ENCODE measurements at regions not wholly inside any gene's neighbourhood (a gene's known extent, or its start where the extent isn't known, plus 50 kb on each side); places are given as distances from the start of the nearest gene placed in this dataset.
"Not testable (repeated sequence)": the region's sequence is repeated elsewhere in the genome, so short reads cannot be mapped to it uniquely, and the experiment has no call there.

DNA sequence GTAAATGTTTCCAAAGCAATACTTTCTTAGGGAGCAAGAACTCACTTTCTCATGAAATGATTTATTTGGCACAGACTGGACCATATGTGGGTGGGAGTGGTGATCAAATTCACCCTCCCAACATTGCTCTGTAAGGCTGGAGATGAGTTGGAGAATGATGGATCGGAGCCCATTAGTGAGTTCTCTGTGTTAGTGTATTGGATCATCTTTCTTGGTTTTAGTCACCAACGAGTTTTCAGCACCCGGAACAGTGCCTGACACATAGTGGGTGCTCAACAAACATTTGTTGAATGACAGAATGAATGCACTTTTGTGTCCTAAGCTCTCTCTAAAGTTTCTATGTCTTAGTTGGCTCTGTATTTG is 104.5 kb upstream of the FAM20A start:
- no peak for DNase-seq (ENCODE audit: low read depth in 2 of 3, low spot score in 2 of 3)

DNA sequence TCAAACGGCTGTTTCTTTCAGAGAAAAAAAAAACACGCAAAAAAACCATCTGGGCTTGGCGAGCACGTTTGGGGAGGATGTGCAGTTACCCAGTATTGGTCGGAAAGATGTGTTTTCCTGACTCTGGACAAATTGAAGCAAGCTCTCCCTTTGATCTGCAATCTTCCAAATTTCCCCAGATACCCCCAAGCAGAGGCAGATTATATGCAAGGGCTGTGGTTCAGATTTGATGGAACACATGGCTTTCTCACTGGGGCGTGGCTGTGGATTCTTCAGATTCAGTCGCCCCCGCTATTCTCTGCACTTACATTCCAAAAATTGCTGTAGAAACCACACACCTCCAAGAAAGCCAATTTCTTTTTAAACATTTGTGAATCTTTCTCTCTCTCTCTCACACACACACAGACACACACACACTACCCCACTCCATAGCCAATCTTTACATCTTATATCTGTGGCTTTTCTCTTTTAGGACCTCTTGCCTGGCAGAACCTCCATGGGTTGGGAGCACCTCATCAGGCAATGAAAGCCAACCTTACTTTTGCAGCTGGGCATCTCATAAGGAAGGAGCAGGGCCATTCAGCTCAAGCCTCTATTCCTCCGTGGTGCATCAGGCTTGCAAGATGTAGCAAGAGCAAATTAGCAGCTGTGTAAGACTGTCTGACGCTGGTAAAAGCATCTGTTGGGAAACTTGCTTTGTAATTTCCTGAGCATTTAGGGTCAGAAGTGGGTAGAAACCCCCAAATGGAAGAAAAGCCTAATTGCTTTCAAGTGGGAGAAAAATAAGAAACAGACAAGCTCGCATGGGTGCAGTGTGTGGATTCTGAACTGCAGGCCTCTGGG is 103.9 kb upstream of the FAM20A start:
- DNase-seq (ENCODE audit: low read depth in 2 of 3, low spot score in 2 of 3) = no peak

DNA sequence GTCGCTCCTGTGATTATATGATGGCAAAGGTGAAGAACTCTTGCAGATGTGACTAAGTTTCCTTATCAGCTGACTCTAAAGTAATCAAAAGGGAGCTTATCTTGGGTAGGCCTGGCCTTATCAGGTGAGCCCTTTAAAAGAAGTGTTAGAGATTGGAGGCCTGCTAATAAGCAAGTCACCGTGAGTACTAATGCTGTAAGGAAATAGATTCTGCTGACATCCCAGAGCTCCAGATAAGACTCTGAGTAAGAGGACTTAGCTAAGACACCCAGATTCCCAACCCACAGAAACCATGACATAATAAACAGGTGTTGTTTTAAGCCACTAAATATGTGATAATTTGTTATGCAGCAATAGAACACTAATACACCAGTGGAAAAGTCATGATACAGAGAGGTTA is 99.9 kb upstream of the FAM20A start:
- DNase-seq (ENCODE audit: low read depth in 2 of 3, low spot score in 2 of 3) = no peak

DNA sequence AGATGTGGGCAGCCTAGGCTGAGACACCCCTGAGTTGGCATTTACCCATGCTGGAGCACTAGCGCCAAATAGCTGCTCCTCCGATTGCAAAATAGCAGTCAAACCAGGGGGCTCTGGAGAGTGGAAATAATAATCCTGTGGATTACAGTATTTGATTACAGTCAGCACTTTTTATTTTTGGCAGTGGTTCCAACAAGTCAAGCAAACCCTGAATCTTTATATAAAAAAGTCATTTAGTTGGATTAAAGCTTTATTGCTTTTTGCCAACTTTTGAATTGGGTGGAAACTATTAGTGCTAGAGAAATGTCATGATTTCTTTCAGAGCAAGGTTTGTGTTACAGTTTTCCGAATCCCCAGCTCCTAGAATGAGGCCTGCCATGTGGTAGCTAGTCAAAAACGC is 99.3 kb upstream of the FAM20A start:
- DNase-seq (ENCODE audit: low read depth in 2 of 3, low spot score in 2 of 3) = no peak

DNA sequence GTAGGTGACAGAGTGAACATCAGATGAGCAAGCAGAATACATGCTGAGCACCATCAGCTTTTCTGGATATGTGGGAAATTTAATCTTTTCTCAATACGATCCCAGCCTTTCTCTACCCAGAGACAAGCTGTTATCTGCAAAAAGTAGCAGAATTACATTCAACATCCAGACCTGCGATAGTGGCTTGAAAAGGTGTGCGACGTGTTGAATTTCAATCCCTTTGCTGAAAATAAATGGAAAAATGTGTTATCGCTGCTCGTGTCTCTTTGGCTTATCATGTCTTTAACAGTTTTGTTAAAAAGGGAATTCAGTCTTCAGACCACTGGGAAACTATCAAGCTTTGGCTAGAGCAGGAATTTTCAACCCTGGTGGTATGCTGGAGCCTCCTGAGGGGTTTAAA is 98.8 kb upstream of the FAM20A start:
- no peak for DNase-seq (ENCODE audit: low read depth in 2 of 3, low spot score in 2 of 3)

DNA sequence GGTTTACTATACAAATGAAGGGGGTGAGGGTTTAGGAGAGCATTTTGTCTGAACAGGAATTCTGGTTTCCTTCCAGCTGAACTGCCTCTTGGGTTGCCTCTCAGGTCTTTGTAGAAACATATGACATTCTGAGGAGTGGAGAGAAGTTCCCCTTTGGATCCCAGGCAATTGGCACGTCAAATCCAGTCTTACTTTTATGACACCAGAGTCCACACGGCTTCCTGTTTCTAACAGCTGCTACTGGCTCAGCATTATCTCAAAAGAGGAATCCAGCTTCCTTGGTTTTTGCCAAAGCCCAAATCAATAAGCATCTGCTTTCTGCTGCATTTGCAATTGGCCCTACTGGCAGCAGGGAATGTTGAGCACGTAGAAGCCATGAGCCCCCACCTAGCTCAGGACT is 97.6 kb upstream of the FAM20A start:
- no peak for DNase-seq (ENCODE audit: low read depth in 2 of 3, low spot score in 2 of 3)

DNA sequence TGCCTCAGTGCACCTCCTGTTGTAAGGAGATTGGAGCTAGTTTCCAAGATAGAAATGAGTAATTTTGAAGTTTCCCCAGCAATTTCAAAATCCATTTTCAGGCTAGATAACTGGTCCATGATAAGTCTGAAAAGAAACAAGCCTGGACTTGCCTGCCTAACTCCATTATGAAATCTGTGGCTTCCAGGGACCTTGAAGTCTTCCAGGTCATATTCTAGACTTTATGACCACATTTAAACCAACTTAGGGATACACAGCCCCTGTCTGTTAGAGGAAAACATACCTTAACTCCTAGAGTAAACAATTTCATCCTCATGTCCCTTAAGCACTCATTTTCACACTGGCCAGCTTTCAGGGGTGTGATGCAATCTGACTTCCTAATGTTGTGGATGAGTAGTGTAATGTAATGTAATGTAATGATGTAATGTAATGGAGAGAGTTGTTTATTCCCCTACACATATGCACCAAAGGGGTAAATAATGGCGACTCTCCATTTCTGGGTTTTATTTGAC is 96.7 kb upstream of the FAM20A start:
- DNase-seq (ENCODE audit: low read depth in 2 of 3, low spot score in 2 of 3) = no peak

DNA sequence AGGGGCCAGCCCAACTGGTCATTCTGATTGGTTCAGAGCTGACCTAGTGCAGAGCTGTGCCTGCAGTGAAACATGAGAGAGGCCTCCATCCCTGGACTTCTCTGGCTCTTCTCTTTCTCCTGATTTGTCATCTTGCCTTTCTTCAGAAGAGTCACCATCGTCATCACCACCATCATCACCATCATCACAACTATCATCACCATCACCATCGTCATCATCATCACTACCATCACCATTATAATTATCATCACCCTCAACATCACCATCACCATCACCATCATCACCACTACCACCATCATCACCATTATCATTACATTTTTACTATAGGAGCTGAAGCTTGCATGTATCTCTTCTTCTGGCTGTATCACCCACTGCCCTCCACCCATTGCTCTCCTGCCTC is 94.5 kb upstream of the FAM20A start:
- no peak for DNase-seq (ENCODE audit: low read depth in 2 of 3, low spot score in 2 of 3)

DNA sequence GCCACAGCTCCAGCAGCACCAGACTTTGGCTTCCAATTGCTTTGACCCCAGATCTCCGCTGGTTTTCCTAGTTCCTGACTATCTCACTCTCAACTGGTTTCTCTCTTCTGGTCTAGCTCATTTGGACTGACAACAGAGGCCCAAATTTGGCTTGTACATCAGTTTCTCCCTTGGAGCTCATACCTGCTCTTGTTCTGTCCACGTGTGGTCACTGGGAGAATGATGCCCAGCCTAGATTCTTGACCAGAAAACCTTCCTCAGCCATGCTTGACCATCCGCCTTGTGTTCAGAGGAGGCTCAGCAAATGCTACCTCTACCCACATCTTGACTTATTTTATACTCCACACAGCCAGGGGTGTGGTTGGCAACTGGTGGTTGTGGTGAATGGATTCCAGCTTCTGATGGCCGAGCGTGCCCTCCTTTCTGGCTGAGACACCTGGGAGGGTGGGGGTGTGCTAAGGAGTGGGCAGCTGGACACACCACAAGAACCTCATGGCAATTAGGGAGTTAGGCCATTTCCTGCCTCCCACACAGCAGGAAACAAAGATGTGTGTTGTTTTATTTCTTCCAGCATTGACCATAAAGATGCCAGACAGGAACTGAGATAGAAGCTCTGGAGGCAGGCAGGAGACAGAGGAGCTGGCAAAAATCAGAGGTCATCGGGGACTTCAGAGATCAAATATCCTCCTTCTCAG is 93.8 kb upstream of the FAM20A start:
- no peak for DNase-seq (ENCODE audit: low read depth in 2 of 3, low spot score in 2 of 3)

DNA sequence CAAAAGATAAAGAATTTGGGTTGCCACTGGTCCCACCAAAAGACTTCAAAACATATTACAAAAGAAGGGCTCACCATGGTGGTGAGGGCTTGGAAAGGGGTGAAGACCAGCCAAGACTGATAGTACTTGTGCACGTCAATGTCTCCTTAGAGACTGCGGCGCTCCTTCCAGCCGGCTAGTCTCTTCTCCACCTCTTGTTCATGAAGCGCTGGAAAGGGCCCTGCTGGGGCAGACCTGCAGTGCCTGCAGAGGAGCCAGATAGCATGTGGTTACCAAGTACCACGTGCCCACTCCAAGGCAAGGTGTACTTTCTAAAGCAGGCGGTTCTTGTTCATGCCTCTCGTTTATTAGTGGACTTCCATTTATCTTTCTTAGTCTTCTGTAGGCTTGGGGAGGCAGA is 92.7 kb upstream of the FAM20A start:
- DNase-seq (ENCODE audit: low read depth in 2 of 3, low spot score in 2 of 3) = no peak

DNA sequence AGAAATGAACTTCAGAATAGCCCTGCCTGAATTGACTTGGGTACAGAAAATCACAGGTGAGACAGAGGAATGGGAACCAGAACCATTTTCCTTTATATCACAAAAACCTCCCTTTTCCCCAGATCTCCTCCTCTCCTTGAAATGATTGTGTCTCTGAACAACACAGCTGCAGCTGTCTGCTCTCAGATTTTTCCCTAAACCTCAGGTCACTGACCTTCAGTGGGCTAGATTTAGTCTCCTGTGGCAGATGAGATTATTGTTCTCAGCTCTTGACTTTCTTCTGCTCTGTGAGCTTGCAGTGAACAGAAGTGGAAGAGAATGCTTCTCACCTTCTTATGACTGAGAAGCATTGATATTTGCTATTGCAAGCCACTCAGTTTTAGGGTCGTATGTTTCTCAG is 92.3 kb upstream of the FAM20A start:
- DNase-seq (ENCODE audit: low read depth in 2 of 3, low spot score in 2 of 3) = no peak

DNA sequence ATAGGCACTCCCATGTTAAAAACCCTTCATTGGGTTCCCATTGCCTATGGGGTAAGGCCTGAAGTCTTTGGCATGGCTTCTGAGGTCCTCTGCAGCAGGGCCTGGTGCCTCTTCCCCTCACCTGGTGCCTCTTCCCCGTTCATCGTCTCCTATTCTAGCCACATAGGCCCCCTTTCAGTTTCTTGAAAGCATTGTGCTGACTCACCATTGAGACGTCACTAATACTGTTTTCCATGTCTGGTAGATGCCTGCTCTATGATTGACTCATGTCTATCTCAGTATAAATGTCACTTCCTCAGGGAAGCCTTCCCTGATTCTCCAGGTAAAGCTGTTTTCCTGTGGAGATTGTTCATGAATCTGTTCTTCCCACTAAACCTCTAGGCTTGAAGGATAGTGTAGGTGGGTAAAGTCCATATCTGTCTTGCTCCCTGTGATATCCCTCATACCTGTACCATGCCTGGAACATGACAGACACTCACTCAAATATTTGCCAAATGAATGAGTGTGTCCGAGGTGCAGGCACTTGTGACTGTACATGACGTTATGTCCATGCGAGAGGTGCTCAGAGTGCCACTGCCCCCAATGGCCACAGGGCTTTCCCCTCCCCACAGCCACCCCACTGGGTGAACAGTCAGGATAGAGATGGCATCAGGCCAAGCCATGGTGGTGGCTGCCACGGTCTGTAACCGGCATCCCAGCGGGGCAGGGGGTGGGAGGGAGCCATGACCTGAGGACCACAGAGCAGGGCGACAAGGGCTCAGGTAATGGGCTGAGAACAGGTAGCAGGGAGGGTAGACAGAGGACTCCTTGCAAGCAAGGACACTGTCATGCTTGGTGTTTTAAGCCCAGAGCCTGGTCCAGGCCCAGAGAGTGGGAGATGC is 85.2 kb upstream of the FAM20A start:
- DNase-seq (ENCODE audit: low read depth in 2 of 3, low spot score in 2 of 3) = no peak

DNA sequence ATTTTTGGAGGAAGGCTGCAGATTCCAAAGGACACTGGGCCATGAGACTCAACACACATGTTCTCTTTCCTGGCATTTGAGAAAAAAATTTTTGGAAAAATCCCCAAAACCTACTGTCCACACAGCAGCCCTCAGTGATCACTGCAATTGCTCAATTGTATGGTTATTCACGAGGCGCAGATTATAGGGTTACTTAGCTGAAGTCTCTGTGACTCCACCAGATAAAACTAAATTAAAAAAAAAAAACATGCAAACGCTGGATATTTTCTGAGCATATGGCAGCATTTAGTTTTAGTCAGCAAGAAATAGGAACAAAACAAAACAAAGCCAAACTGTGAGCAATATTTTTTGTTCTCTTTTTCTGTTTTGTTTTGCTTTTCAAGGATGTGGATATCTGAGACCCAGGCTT is 83.8 kb upstream of the FAM20A start:
- no peak for DNase-seq (ENCODE audit: low read depth in 2 of 3, low spot score in 2 of 3)

DNA sequence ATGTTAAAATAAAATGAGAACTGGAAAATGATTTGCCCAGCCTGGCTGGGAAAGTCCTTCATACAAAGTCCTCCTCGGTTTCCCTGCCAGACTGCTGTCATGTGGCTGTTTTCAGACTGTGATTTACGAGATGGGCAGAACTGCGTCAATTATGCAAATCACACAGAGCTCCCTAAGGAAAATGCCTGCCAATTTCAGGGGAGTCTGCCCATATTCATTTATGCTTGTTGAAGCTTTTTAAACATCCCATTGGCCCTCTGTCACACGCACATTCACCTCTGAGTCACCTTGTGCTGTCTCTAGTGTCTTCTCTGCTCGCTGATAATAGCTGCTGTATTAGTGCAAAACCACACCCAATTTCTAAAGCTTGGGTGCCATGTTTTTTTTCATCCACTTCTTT is 81.7 kb upstream of the FAM20A start:
- DNase-seq (ENCODE audit: low read depth in 2 of 3, low spot score in 2 of 3) = no peak

DNA sequence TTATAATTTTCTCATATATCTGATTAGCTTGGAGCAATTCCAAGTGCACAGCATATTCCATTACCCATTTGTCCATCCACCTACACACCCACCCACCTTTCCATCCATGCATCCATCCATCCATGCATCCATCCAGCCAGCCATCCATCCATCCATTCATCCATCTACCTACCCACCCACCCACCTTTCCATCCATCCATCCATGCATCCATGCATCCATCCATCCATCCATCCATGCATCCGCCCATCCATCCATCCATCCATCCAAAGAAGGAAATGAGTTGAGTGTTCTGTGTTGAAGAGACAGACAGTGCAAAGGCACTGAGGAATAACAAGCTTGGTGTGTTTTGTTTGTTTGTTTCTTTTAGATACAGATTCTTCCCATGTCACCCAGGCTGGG is 78.7 kb upstream of the FAM20A start:
- DNase-seq (ENCODE audit: low read depth in 2 of 3, low spot score in 2 of 3) = no peak

DNA sequence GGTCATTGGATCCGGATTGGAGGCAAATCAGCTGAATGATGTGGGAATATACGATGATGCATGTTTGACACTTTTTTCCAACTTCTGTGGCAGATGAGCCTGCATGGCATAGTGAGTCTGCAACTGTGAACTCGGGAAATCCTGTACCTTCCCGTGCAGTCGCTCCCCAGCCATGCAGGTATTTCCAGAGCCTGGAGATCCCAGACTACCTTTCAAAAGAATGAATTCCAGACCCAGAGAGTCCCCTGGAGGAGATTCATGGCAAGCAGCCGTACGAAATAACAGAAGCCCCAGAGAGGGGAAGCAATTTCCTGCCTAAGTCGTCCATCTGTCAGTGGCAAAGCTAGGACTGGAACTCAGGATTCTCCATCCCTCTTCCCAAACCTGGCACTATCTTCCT is 75.7 kb upstream of the FAM20A start:
- no peak for DNase-seq (ENCODE audit: low read depth in 2 of 3, low spot score in 2 of 3)

DNA sequence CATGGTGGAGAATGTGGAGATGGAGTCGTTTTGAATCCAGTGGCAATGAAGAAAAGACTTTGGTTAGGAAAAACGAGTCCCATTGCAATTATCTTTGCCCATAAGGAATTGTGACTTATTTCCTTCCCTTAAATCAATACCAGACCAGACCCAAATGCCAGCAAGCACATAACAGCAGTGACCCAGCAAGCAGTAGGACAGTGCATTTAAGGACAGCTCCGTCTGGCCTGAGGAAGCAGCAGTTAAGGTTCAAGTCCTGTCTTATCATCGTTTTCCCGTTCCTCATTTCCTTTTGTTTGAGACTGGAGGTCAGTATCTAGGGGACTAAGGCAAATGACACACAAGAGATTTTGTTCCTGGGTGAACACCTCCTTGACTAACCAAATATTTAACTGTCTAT is 74.6 kb upstream of the FAM20A start:
- DNase-seq (ENCODE audit: low read depth in 2 of 3, low spot score in 2 of 3) = no peak

DNA sequence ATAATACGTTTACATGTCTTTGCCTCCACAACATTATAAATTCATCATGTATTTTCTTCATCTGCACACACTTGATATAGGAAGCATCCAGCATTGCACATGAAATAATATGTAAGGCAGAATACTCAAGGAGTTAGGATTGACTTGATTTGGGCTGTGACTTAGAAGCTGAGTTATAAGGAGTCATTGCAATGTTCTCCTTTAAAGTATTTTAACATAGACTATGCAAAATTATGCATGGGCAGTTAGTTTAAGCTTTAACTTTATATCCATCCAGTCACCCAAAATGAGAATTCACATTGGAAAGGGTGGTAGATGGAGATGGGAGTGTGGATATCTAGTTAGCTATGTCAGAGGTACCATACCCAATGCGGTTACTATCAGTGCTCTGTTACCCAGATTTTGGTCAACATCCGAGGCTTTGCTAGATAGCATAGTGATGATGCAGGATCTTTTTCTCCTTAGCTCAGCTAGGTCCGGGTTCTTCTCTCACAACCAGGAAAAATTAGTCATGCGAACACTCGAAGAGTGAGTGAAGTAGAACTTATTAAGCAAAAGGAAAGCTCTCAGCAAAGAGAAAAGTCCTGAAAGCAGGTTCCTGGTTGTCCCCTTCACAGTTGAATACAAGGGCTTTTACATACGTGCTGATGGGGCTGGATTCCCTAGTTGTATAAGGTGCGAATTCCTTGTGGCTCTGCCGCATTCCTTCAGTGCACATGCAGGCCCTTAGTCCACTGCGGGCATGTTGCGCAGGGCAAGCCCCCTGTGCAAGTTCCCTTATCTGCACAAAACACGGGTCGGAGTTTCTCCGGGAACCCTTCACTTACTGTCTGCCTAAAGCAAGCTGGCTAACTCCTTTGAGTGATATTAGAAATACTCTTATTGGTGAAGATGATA is 73.1 kb upstream of the FAM20A start:
- DNase-seq (ENCODE audit: low read depth in 2 of 3, low spot score in 2 of 3) = no peak

DNA sequence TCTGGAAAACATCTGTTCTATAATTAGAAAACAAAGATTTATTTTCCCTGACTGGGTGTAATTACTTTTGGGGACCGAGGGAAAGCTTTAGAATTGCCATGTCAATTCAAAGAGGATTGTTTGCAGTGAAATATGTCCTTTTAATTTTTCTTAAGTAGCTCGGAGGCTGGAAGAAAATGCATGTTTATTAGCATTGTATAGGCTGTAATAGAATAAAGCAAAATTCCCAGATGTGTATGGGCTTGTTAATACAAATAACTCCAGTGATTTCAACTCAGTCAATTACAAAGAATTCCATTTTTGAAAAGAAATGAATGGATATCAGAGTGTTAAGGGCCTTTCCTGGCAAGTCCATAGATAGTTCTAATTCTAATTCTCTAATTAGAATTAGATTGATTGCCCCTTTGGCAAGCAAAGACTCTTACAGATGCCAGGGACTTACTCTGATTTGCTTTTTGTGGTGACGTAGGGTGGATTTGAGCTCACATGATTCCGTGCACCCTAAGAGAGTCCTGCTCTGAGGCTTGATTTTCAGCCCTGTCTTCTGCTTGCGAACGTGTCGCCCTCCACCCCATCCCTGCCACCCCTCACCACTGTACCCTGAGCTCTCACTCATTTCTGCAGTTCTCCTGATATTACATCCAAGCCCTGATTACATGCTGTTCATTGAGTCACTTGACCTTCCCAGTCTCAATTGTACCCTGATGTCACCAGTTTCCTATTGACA is 70.0 kb upstream of the FAM20A start:
- DNase-seq (ENCODE audit: low read depth in 2 of 3, low spot score in 2 of 3) = no peak

DNA sequence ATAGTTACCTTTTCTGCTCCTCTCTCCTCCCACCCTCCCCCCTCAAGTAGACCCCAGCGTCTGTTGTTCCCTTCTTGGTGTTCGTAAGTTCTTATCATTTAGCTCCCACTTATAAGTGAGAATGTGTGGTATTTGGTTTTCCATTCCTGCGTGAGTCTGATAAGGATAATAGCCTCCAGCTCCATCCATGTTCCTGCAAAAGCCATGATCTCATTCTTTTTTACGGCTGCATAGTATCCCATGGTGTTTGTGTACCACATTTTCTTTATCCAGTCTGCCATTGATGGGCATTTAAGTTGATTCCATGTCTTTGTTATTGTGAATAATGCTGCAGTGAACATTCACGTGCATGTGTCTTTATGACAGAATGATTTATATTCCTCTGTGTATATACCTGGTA is 65.3 kb upstream of the FAM20A start:
- not testable (repeated sequence) for DNase-seq (ENCODE audit: low read depth in 2 of 3, low spot score in 2 of 3)
